Omental fat pad (tissue), 3 donors: ENCODE measurements at regions not wholly inside any gene's neighbourhood (a gene's known extent, or its start where the extent isn't known, plus 50 kb on each side); places are given as distances from the start of the nearest gene placed in this dataset.

Experiments
- ATAC-seq: fragments of 150-250 bp; one replicate; pipeline ENCODE4 v1.9.1; 2016; ENCODE audit warnings: mild to moderate bottlenecking, moderate library complexity; ENCODE audit not compliant: low FRiP score
- DNase-seq: peaks from one replicate; pipeline ENCODE4 v3.0.0-alpha.2; 2019; ENCODE audit warnings: low spot score
- CTCF ChIP-seq, 3 donors: fragments of 450-650 bp; IDR thresholded peaks; one replicate each; pipeline ENCODE4 v1.5.1; 2016 to 2017; ENCODE audit warnings: antibody characterized with exemption in 3 of 3, mild to moderate bottlenecking in 3 of 3, moderate library complexity in 2 of 3

- ATAC-seq (no peak), DNase-seq (no peak)
- no peak for TF ChIP-seq CTCF (IDR thresholded peaks at IDR 0.05)
Measured at GRCh38 chr6:16928387-16928786, 167.1 kb upstream of the ATXN1 start.

GRCh38 chr6:16927205-16927604, 165.9 kb upstream of the ATXN1 start:
- TF ChIP-seq CTCF (IDR thresholded peaks at IDR 0.05) = no peak
- ATAC-seq = no peak
- DNase-seq = no peak

- TF ChIP-seq CTCF (IDR thresholded peaks at IDR 0.05) = no peak
- DNase-seq (no peak), ATAC-seq (no peak)
Measured at GRCh38 chr6:16925461-16925860, 164.2 kb upstream of the ATXN1 start.

GRCh38 chr6:16922282-16922681, 161.0 kb upstream of the ATXN1 start:
- no peak for DNase-seq
- TF ChIP-seq CTCF (IDR thresholded peaks at IDR 0.05) = no peak
- ATAC-seq = no peak

DNA sequence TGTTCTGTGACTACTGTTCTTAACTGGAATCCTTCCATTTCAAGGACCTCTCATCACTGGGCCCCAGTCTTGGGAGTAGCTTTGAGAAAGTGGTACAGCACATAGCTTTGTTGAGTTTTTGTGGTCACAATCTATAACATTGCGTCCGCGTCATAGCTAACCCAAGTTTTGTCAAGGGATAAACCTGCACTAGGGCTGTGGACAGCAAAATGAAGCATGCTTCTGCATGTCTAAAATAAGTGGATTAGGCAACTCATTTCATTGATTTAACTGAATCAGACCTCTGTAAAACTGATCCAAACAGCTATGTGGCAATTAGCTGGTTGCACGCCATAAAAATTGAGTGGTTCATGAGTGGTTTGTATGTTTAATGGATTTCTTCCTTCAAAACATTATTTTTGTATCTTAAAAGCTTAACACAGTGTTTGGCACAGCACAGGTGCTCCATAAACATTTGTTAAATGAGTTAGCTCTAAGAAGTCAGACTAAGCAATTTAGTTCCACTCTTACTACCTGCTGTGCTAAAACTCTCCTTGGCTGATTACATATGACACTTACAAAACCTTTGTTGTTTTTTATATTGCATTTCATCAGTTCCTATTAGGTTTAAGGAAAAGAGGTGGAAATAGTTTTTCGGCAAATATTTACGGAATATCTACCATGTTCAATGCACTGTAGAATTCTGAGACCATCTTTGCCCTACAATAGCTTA, 160.3 kb upstream of the ATXN1 start:
- TF ChIP-seq CTCF (IDR thresholded peaks at IDR 0.05) = no peak
- ATAC-seq (no peak), DNase-seq (no peak)

- DNase-seq (no peak), ATAC-seq (no peak)
- no peak for TF ChIP-seq CTCF (IDR thresholded peaks at IDR 0.05)
Measured at GRCh38 chr6:16918586-16918985, 157.3 kb upstream of the ATXN1 start.

- DNase-seq = no peak
- TF ChIP-seq CTCF (IDR thresholded peaks at IDR 0.05) = no peak
- no peak for ATAC-seq
Measured at GRCh38 chr6:16914184-16914583, 152.9 kb upstream of the ATXN1 start.
